ENCODE measurements at regions not wholly inside any gene's neighbourhood (a gene's known extent, or its start where the extent isn't known, plus 50 kb on each side); places are given as distances from the start of the nearest gene placed in this dataset.
"Not testable (repeated sequence)": the region's sequence is repeated elsewhere in the genome, so short reads cannot be mapped to it uniquely, and the experiment has no call there.

DNA sequence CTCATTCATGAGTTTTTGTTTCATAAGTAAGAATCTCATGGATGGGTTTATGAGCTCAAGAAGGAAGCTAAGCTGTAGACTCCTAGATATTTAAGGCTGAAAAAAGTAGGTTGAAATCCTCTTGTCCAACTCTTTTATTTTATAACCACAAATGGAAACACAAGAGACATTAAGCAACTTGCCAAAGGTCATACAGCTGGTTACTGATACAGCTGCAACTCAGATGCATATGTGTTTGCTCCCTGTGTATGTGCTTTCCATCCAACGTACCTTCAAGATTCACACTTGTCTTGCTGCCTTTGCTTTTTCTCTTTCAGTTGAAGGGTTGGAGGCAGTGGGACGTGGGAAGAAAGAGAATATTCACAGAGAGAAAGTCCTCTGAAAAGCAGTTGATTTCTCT lies 153.5 kb upstream of the STMND1 start:
- DNase-seq (ENCODE audit: low read depth), result peak; percentile 42

DNA sequence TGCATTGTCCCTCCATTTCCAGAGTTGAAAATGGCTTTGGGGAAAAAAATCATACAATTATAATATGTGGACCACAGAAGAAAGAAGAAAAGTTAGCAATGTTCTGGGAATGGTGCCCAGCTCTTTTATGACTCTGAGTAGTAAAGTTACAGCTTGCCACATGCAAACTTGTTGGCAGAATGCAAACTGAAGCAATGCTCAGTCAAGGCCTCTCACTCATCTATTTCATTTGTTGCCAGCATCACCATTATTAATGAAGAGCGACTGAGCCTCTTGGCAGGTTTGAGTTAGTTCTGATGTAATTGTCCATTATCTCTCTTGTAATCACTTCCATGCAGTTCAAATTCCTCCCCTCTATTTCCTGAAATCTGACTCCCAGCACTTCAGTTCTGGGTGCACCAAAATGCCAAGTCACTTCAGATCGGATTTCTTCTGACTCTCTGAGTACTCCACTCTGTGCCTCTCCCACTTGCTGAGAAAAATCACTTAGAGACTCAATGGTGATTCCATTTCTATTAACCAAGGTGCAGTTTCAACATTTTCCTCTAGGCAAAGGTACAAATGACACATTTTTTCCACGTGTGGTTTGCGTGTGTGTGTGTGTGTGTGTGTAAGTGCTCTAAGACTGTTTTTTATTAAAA lies 154.4 kb upstream of the STMND1 start:
- DNase-seq (ENCODE audit: low read depth), result peak; percentile 100

DNA sequence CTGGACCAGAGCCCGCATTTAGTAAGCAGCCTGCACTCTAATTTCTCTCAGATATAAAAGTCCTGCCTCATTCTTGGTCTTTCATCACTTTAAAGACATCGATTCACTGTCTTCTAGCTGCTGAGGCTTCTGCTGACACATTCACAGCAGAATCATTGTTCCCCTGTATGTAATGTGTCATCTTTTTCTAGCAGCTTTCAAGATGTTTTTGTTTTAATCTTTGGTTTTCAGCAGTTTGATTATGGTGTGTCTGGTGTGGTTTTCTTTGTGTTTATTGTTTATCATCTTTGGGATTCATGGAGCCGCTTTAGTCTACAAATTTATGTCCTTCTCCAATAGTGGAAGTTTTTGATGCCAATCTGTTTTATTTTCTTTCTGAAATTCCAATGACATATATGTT lies 157.3 kb upstream of the STMND1 start:
- peak; percentile 80 for DNase-seq (ENCODE audit: low read depth)

DNA sequence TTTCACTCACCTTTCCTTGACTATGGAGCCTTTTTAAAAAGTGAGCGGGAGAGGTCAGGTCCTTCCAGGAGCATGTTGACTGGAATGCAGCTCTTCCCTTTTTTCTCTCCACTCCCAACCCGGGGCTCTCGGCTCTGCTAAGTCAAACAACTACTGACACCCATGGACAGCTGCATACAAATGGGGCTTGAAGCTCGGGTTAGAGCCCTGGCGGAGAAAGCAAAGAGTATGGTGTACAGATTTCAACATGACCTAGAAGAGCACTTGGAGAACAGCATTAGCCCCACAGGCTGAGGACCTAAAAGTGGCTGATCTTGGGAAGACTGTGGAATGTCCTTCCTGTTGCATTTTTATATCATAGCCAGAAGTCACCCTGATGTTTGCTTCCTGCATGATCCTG lies 162.0 kb upstream of the STMND1 start:
- no peak for DNase-seq (ENCODE audit: low read depth)

DNA sequence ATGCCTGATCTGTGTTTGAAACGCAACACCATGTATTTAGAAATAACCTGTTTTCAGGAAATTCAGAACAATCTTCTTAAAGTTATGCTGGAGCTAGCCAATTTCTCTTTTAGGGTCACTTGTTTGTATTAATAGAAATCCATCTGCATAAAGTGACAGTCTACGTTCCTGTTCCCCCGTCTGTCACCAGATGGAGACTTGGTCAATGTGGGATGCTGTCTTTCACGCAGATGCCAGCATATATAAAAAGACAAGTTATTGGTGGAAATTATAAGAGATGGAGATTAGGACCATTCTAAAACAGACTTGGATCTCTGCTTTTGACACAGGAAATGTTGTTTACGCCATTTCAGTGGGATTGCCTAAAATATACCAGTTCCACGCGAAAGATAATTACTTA lies 162.5 kb upstream of the STMND1 start:
- DNase-seq (ENCODE audit: low read depth), result no peak

DNA sequence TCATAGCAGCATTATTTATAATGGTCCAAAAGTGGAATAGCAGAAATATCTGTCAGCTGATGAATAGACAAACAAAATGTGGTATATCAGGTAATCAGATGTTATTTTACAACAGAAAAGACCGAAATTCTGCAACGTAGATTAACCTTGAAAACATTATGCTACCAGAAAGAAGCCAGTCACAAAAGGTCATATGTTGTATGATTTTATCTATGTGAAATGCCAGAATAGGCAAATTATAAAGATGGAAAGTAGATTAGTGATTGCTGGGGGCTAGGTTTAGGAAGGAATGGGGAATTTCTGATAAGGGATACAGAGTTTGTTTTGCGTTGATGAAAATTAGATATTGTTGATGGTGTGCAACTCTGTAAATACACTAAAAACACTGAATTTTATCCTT lies 165.0 kb upstream of the STMND1 start:
- no peak for DNase-seq (ENCODE audit: low read depth)

DNA sequence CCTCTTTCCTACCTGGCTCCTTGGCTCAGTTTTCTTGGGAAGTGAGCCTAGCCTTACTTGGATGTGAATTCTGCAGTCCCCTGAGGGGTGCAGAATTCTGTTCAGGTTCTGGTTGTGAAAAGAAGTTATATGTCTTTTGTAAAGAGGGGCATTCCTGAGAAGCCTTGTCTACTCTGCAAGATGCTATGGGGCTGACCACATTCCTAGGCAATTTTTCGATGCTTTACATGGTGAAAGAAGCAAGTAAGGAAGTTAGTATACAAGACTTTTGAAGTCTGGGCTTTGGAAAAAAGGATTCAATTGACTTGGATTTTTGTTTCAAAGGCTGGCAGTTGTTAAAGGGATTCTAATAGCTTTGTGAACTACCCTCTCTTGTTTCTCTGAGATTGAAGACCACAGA lies 167.9 kb upstream of the STMND1 start:
- DNase-seq (ENCODE audit: low read depth), result peak; percentile 46

DNA sequence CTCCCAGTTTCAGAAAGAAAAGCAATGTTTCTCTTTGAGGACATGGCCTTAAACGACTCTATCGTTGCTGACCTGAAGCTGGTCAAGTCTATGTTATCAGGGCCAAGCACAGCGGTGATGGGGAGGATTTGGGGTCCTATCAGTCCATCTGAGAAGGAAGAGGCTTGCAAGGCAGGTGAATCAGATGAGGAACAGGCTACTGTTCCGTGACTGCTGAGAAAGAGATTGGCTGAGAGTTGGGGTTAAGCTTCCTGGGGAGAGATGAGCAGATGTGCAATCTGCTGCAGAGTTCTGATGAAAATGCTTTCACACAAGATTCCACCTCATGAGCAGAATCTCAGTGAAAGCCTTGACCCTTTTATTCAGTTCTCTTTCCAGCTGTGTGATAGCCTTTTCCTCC lies 168.3 kb upstream of the STMND1 start:
- DNase-seq (ENCODE audit: low read depth), result no peak

DNA sequence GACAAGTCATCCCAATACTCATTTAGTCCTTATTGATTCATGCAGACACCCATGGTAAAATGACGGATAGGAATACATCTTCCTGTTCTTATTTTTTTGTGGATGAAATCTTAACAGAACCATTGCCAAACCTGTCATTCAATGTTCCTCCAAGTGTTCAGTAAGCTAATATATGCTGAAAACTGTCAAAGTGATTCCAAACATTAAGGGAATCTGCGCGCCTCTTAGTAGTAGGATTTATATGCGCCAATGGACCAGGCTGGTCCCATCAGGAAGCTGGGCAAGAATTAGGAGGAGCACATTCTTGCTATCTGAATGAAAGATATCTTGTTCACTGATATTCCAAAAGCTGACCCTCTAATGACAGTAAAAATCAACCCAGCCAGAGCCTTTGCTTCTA lies 168.9 kb upstream of the STMND1 start:
- no peak for DNase-seq (ENCODE audit: low read depth)

DNA sequence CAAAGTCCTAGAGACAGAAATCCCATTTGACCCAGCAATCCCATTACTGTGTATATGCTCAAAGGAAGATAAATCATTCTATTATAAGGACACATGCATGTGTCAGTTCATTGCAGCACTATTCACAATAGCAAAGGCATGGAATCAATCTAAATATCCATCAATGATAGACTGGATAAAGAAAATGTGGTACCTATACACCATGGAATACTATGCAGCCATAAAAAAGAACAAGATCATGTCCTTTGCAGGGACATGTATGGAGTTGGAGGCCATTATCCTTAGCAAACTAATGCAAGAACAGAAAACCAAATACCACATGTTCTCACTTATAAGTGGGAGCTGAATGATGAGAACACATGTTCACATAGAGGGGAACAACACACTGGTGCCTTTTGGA lies 169.8 kb upstream of the ATXN1 start:
- DNase-seq (ENCODE audit: low read depth), result not testable (repeated sequence)

DNA sequence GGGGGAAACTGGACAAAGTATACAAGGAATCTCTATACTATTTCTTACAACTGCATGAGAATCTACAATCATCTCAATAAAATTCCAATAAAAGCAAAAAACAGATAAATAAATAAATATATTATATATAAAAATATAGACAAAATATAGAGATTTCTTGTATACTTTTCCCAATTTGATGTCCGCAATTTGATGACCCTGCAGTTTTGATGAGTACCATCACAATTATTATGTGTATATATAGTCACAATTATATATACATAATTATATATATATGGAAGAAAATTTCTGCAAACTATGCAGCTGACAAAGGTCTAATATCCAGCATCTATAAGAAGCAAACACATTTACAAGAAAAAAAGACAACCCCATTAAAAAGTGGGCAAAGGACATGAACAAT lies 169.2 kb upstream of the ATXN1 start:
- no peak for DNase-seq (ENCODE audit: low read depth)

DNA sequence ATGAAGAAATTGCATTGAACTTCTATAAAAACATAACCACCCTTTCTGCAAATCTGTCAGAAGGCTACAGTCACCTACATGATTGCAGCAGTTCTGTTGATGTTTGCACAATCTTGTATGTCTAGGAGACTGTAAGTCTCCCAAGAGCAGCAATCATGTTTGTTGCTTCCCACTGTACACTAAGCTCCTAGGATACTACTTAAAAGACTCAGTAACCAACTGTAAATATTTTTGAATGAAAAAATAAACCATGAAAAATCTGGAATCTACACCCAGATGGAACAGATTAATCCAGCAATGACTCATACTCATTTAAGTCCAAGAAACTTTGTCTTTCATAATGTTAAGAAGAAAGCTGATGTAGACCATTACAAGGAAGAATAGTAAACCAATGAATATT lies 168.5 kb upstream of the ATXN1 start:
- peak; percentile 98 for DNase-seq (ENCODE audit: low read depth)

DNA sequence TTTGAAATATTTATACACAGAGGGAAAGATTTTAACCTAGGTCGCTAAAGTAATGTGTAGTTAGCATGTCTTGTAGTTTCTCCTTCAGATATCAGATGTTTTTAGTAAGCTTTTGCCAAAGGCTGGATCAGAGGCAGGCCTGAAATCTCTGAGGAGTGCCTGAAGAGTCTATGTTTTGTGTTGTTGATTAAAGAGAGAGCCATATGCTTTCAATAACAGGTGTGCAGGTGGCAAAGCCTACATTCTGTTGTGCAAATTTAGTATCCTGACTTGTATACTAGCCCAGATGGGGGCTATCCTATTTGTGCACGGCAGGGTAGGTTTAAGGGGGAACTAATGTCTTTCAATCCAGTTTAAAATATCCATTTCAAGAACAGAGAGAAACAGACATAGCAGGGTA lies 167.1 kb upstream of the ATXN1 start:
- no peak for DNase-seq (ENCODE audit: low read depth)

DNA sequence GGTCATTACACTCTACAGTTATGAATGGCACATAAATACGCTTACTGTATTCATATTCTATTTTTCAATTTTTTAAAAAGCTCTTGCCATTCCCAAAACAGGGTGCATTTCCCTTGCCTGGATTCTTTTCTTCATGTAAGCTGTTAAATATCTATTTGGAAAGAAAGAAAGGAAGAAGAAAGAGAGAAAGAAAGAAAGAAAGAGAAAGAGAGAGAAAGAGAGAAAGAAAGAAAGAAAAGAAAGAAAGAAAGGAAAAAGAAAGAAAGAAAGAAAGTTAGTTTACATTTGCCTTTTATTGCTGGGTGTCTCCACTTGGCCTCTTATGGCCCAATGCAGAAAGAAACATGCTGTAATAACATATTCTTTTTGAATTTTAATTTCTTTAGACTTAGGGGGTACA lies 165.9 kb upstream of the ATXN1 start:
- no peak for DNase-seq (ENCODE audit: low read depth)

DNA sequence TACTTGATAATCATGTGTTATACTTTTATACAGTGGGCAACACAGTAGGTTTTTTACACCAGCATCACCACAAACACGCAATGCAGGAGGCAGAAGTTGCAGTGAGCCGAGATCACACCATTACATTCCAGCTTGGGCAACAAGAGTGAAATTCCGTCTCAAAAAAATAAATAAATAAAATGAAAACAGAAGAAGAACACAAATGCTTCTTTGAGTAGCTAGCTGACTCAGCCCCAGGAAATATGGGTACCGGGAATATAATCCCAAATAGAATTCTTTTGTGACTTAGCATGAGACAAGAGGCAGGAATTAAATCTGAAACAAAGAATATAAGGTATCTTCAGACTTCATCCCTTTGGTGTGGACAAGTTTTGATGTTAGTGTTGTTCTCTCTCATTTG lies 164.2 kb upstream of the ATXN1 start:
- DNase-seq (ENCODE audit: low read depth), result peak; percentile 72

DNA sequence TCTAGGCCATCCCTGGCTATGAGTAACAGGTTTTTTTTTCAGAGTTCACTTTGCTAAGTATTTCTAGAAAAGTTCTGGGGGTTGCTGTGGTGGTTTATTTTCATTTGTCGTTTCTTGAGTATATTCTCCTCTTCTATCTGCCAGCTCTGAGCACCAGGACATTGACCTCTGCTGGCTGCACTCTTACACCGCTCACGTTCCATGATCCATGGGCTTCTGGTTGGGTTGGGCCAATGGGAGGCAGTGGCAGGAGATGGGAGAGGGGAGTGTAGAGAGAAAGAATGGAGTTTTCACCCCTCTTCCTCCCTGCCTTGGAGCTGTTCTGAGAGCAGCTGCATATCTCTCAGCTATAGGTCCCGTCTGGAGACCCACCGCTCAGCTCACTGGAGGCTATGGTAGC lies 161.0 kb upstream of the ATXN1 start:
- no peak for DNase-seq (ENCODE audit: low read depth)

DNA sequence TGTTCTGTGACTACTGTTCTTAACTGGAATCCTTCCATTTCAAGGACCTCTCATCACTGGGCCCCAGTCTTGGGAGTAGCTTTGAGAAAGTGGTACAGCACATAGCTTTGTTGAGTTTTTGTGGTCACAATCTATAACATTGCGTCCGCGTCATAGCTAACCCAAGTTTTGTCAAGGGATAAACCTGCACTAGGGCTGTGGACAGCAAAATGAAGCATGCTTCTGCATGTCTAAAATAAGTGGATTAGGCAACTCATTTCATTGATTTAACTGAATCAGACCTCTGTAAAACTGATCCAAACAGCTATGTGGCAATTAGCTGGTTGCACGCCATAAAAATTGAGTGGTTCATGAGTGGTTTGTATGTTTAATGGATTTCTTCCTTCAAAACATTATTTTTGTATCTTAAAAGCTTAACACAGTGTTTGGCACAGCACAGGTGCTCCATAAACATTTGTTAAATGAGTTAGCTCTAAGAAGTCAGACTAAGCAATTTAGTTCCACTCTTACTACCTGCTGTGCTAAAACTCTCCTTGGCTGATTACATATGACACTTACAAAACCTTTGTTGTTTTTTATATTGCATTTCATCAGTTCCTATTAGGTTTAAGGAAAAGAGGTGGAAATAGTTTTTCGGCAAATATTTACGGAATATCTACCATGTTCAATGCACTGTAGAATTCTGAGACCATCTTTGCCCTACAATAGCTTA lies 160.3 kb upstream of the ATXN1 start:
- DNase-seq (ENCODE audit: low read depth), result no peak

DNA sequence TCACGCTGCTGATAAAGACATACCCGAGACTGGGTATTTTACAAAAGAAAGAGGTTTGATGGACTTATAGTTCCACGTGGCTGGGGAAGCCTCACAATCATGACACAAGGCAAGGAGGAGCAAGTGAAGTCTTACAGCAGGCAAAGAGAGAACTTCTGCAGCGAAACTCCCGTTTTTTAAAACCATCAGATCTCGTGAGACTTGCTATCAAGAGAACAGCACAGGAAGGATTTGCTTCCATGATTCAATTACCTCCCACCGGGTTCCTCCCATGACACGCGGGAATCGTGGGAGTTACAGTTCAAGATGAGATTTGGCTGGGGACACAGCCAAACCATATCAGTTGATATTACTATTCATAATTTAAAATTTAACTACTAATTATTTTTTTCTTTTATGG lies 157.3 kb upstream of the ATXN1 start:
- no peak for DNase-seq (ENCODE audit: low read depth)

DNA sequence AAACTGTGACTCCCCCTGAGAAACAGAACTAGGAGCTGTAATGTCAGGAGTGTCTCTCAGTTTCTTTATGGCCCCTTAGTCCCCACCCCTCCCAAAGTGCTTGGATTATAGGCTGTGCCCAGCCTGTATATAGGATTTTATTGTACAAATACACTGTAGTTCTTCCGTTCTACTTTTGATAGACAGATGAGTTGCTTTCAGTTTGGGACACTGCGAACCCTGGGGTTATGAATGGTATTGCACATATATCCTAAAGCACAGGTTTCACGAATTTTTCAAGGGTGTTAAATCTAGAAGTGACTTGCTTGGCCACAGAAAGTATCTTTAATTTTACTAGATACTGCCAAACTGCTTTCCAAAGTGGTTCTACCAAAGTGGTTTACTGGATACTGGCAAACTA lies 152.9 kb upstream of the ATXN1 start:
- DNase-seq (ENCODE audit: low read depth), result no peak

DNA sequence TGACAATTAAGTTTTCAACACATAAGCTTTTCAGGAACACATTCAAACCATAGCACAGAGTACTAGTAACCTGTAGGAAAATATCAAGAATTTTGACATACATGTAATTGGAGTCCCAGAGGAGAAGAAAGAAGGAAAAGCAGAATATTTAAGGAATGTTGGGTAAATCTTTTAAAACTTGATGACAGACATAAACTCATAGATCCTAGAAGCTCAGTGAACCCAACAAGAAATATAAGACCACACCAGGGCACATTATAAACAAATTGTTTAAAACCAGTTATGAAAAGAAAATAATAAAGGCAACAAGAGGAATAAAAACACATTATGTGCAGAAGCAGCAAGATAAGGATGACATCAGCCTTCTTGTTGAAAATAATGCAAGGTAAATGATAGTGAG lies 151.5 kb upstream of the ATXN1 start:
- no peak for DNase-seq (ENCODE audit: low read depth)

DNA sequence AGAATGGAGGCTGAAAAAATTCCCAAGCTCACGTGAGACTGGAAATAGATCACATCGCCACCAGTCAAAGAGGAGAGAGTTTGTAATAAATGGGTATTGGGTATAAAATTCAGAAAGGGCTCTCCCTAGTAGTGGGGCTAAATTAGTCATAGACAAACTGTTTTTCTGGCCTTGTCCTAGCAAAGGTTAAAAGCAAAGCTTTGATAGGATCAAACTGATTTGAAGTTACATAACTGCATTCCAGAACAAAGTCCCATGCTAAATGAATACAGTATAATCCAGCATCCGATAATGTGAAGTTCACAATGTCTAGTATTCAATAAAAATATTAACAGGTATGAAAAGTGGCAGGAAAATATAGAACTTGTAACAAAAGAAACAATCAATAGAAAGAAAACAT lies 149.8 kb upstream of the ATXN1 start:
- DNase-seq (ENCODE audit: low read depth), result no peak

DNA sequence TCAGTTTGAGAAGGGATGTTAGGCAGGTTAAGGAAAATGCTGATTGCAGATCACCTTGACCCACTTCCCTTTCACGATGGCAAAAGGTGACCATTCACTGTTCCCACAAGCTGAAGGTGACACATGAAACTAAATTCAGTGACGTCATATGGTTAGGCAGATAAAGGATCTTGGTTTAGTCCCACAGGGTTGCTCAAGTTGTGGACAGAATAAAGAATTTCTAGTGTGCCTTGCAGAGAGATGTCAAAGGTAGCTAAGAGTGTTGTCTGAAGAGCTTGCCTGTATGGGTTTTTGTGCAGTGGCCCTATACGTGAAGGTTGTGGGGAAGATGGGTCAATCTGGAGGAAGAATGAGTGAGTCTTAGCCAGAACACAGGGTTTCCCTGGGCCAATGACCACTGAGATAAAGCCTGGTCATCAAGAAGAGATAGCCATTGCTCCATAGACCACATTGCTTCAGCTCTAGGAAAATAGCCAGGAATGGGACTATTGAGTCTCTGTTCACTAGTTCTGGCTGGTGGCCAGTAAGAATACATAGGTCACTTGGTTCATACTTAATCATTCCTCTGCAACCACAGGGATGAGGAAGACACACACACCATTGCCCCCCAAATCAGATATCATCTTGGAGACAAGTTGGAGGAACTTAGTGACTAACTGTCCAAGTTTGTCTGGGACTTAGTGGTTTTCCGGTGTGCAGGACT lies 148.5 kb upstream of the ATXN1 start:
- peak; percentile 100 for DNase-seq (ENCODE audit: low read depth)

DNA sequence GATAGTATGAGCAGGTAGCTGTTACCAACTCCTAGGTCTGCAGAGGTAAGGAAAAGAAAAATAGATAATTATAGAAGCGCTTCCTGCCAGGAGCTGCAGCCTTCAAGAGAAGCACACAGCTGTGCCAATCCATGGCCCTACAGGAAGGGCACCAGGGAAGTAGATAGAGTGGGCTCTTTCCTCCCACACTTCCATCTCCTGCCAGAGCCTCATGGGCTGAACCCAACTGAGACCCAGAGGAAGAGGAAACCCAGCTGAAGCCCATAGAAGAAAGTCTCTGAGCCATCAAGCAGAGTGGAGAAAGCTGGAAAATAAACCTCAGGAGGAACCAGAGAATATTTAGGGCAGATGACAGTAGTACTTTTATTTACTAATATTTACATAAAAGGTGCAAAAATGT lies 146.7 kb upstream of the ATXN1 start:
- DNase-seq (ENCODE audit: low read depth), result no peak

DNA sequence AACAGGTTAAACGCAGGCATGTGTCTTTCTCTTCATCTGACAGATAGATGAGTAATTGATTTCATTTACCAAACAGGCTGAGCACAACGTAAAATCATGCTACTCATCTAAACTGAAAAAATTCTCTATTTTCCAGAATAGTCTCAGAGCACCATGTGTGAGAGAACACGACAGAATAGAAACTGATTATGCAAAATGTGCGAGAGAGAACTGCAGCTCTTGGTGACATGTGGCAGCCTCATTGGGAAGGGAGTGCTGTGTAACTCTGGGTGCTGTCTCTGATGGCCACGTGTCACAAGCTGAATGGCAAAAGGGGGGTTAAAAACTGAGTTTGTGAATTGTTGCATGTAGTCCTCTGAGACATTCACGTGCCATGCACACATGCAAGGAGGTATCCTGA lies 143.7 kb upstream of the ATXN1 start:
- no peak for DNase-seq (ENCODE audit: low read depth)
